ENCODE measurements at regions not wholly inside any gene's neighbourhood (a gene's known extent, or its start where the extent isn't known, plus 50 kb on each side); places are given as distances from the start of the nearest gene placed in this dataset.
A peak's percentile ranks its signal among the peaks of the same experiment; 100 is the strongest.

DNA sequence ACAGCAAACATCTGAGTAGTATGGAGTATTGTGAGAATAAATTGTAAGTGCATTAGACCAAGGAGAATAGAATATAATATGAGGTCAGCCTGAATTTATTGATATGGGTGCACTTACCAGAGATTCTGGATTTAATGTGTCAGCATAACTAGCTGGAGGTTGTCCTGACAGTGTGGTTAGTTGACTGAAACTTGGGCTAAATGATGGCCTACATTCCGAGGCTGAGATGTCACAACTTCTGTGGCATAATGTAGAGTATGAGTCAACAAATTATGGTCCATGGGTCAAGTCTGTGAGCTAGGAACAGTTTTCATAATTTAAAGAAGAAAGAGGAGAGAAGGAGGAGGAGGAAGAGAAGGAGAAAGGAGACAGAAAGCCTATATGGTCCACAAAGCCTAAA lies 127.6 kb downstream of the QPCT start:
- peak; percentile 28 for DNase-seq (ENCODE audit: low read depth)

DNA sequence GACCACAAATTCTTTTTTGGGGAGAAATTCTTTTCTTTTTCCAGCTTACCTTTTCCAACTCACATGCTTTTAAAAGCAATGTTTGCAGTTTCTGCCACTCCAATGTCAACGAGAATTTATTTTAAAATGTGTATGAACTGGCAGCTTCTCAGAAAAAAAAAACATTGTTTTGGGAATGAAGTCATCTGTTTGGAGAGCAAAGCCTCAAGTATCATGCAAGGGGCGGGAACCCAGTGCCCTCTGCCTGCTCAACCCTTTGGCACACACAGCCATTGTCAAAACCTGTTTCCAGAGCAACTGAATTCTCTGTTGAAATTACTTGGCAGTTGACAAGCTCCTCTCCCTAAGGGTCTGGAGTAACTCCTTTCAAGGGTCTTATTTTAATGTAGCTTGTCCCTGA lies 128.5 kb downstream of the QPCT start:
- DNase-seq (ENCODE audit: low read depth), result peak; percentile 74

DNA sequence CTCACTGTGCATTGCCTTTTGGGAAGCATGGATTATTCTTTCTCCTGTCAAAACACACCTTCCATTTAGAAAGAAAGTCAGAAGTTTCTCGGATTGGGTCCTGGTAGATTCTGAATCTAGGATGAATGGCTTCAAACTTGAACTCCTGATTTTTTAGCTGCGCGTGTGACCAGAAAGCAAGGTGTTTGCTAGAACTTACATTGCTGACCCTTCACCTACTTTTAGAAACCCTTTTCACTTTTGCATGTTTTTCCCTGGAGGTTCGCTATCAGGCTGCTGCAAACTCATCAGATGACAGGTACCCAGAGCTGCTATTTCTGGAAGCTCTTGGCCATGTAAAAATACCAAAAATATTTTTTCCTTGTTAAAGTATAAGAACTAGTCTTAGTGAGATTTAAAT lies 132.0 kb downstream of the QPCT start:
- no peak for DNase-seq (ENCODE audit: low read depth)

DNA sequence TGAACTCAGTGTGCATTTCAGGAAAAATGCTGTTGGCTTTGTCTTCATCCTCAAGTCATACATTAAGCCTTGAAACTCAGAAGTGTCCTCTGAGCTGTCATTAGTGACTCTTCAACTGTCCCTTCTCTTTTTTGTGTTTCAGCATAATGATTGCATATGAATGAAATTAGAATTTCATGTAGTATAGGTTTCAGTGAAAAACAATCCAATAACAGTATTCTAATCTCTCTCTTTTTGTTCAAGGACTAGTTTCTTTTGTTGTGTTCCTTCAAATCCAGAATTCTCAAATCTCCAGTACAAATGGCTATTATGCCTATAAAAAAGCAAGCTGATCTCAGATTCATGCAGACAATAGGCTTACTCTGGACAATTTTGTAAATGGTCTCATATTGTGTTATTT lies 133.5 kb downstream of the QPCT start:
- DNase-seq (ENCODE audit: low read depth), result no peak

DNA sequence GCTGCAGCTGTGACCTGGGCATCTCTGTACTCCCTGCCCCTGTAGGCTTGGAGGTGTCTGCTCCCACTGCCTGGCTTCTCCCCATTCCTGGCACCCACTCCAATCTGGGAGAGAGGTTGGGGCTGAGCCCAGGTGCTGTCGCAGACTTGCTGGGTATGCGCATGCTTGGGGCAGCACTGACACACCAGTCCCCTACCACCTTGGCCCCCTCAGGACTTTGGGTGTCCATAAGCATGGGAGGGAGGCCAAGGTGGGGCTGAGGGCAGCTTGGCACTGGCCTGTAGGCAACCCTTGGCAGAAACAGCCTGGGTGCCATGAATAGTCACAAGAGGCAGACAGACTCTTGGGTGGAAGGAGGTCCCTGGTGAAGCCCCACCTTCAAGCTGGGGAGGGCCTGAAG lies 136.8 kb downstream of the QPCT start:
- no peak for DNase-seq (ENCODE audit: low read depth)

DNA sequence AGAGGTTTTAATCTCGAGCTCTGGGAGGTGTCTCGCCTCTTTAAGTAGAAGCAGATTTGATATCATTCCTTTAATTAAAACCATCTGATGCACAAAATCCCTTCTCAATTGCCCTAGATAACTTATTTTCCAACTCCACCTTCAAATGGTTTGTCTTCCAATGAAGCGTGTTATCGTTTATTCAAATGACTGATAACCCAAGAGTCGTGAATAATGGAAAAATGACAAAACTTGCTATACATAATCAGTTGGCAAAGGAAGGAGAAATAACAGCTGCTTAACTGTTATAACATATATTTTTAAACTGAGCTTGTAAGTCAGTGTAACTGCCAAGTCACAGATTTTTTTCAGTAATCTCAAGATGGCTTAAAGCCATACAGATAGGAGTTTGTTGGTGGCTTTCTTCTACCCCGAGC lies 144.6 kb downstream of the QPCT start:
- DNase-seq (ENCODE audit: low read depth), result no peak

DNA sequence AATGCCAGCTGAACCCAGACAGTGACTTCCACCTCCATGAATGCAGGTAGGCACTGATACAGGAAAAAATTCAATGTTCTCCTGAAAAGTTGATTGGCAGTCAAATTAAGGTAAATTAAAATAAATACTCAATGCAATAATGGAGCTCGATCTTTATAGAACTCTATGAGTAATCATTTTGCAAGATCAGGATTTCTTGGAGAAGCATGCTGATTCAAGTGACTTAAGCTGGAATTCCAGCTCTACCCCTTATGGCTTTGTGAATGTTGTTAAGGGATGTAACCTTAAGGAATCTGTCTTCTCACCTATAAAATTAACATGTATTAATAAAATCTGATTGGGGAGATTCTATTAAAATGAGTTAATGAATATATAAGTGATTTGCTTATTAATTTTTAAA lies 145.1 kb downstream of the QPCT start:
- no peak for DNase-seq (ENCODE audit: low read depth)

DNA sequence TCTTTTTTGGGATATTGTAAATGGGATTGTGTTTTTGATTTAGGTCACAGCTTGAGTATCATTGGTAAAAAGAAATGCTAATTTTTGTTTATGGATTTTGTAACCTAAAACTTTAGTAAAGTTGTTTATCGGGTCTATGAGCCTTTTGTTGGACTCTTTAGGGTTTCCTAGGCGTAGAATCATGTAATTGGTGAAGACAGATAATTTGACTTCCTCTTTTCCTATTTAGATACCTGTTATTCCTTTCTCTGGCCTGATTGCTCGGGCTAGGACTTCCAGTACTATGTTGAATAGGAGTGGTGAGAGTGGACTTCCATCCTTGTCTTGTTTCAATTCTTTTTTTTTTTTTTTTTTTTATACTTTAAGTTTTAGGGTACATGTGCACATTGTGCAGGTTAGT lies 149.0 kb downstream of the QPCT start:
- DNase-seq (ENCODE audit: low read depth), result no peak

DNA sequence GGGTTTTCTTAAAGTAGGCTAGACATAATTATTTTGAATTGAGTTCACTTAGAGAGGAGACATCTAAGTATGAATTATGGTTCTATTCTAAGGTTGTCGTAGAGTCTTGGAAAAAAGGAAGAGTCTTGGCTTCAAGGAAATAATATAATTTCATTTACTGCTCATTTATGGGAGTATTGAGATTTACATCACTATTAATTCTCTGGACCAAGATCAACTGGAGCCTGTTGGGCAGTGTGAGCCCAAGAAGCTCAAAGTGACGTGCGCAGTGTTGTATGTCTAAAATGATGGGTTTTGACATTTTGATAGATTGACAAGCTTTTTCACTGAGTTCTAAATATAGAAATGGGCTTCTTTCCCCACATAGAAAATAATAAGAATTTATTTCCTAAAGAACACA lies 154.7 kb downstream of the QPCT start:
- DNase-seq (ENCODE audit: low read depth), result no peak

DNA sequence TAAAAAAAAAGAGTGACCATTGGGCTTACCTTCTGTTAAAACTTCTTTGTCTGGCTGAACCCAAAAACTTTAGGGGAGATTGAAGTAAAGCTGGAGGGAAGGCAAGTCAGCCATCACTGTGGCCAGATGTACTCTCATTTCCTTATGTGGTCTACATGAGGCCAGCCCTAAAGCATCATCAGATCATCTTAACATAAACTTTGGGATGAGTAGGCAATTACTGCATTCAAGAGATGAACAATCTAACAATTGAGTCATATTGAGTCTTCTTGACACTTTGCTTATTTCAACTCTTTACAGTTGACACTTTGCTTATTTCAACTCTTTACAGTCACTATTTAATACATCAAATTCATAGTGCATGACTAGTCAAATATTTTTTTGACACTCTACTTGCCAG lies 155.6 kb downstream of the QPCT start:
- DNase-seq (ENCODE audit: low read depth), result no peak

DNA sequence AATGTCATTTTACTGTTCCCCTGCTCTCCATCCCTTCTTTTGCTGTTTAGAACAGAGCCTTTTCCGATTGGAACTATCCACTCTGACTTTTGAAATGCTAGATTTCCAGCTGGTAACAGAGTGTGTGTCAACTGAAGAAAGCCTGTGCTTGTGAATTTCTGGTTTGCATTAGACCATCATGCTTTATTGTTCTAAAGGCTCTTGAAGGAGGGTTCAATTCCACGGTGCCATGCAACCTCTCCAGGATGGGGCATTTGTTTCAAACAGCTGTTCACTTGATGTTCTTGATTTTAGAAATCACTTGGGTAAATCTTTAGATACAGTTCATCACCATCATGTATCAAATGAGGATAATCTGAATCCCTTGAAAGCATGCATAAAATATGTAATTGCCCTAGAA lies 156.7 kb downstream of the QPCT start:
- no peak for DNase-seq (ENCODE audit: low read depth)

DNA sequence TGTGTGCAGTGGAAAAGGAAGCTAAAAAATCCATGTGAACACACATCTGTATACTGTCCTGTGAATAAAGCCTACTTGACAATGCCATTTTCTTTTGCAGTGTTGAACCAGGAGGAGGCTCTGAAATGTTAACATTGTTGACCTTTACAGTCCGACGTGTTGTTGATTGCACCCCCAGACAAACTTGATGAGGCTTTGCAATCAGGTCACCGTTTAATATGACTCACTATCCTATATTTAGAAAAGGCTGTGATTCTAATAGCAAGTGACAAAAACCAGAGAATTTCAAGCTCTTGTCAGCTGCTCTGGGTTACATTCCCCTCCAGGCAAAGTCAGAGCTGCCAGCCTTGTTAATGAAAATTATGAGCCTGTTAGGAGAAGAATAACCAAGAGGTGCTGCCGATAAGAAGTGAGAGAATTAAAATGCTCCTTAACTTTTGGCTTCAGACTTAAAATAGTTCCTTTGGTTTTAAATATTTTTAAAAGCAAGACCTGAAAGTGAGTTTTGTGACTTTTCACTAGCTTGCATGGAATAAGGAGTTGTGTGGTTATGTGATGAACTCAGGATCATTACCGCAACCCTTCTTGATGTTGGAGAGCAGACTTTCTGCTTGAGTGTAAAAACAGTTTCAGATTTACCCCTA lies 162.1 kb downstream of the QPCT start:
- no peak for DNase-seq (ENCODE audit: low read depth)

DNA sequence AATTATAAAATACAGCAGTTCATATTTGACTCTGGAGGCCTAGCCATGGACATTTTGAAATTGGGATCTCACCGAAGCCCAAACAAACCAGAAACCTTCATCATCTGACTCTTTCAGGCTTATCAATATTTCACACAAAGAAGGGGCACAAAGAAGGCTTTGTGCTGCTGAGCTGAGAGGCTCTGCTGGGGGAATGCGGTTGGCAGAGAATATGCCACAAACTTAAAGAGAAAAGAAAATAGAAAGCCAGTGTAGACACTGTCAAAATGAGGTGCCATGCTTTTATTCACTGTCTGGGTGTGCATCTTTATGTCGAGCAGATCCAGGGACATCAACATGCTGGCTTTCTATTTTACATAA lies 162.6 kb downstream of the QPCT start:
- no peak for DNase-seq (ENCODE audit: low read depth)

DNA sequence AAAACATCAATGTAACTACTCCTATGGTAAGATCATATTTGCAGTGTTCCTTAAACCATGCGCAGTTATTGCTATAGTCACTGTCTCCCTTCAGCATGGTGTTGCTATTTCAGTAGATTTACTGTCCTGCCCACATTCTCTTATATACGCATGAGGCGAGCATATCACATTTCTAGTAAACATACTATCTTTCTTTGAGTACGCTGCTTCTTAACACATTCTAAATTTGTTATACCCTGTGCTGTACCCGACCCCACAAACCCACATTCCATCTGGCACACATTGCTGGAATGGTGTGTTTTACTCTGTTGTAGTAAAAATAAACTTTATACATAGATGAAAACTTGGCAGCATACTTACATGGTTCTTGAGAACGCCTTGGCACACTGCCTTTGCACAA lies 163.3 kb downstream of the QPCT start:
- peak; percentile 10 for DNase-seq (ENCODE audit: low read depth)

DNA sequence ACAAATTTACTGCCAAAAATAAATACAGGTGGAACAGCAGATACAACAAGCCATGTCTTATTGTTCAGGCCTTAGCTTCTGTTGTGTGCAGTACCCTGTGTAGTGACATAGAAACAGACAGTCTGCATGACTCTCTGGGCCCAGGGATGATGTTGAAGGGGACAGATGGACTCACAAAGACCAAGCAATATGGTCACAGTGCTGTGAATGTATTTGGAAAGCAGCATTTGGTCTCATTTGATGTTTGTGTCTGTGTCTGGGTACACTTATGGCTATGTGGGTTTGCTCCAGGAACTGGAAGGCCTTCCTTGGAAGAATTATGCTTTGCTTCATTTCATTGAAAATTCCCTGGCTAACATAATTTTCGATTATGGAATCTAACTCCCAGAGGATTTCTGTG lies 158.5 kb downstream of the CDC42EP3 start:
- no peak for DNase-seq (ENCODE audit: low read depth)

DNA sequence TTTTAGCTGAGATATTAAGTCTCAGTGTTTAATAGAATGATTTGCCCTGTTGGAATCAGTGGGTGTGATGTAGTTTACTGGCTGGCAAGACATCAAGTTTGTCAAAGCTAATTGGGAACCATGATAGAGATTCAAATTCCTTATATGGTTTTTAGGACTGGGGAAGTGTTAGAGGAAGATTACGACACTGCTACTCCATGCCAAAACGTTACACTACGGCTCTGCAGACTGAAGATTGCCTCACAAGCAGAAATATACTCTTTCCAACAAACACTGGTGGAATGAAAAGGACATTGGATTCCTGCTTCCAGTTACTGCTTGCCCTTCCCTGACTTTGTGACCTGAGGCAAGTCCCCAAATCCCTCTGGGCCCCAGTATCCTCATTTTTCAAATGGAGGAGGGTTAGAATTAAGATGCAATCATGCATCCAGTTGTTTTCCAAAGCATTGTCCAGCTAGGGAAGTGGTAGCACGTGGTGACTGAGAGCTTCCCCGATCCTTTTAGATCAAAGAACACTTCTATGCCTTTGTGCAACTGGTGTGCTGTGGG lies 147.6 kb downstream of the CDC42EP3 start:
- DNase-seq (ENCODE audit: low read depth), result peak; percentile 80

DNA sequence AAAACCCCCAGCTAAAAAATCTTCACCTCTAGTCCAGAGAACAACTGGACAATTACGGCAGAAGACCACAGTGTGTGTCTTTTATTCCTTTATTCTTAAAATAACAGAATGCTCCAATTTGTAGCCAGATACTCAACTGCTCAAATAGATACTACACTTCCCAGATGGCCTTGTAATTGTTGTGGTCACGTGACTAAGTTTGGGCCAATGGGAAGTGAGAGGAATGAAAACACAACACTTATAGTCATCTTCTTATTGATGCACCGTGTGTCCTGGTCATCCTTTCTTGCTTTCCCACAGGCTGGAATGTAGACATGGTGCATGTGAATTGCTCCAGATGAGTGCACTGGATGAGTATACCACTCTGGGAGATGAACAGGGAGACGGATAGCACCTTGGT lies 145.1 kb downstream of the CDC42EP3 start:
- no peak for DNase-seq (ENCODE audit: low read depth)

DNA sequence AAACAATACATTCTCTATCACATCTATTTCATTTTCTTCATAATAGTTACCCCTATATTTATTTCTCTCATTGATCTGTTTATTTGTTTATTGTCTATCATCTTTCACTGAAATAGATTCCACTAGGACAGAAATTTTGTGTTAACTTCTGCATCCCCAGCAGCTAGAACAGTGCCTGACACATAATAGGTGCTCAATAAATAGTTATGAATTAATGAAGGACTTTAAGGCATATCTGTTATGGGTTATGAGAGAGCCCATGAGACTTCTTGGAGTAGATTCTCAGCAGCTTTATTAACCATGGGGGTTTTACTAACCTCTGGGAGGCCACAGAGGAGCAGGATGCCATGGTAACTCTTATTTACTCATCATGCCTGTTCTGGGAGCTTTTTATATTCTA lies 144.6 kb downstream of the CDC42EP3 start:
- no peak for DNase-seq (ENCODE audit: low read depth)

DNA sequence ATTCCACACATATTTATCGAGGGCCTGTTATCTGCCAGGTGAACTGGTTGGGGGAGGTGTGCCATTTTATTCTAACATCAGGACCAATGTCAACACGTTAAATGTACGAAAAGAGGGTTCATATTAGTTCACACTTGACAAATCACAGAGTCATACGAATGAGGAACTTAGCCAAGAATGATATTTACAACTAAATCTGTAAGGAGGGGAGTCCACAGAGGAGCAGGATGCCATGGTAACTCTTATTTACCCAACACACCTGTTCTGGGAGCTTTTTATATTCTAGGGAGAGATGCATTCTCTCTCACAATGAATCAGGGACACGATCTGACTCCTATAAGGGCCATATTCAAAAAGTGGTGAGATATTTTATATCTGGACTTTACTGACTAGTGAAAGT lies 144.1 kb downstream of the CDC42EP3 start:
- DNase-seq (ENCODE audit: low read depth), result no peak

DNA sequence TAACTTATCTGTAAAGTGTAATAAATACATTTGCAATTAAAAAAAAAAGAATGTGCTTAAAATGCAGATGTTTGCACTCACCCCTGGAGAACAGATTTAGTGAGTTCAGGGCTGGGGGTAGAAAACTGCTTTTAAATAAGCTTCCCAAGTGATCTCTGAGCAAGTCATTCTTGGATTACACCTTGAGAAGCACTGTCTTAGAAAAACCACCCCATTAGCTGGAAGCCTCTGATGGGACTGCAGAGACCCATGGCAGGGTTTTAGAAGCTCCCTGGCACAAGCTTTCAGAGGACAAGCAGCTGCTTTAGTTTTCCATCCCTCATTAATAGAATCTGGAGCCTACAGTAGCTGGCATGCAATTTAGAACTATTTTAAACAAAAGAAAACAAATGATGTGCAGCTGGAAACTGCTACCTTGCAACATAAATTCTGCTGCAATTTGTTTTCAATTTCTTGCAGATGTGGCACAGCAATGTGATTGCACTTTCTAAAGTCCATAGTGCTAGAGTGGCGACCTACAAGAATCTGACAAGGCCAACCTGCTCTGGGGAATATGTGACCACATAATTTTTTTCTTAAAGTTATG lies 141.5 kb downstream of the CDC42EP3 start:
- DNase-seq (ENCODE audit: low read depth), result peak; percentile 27

DNA sequence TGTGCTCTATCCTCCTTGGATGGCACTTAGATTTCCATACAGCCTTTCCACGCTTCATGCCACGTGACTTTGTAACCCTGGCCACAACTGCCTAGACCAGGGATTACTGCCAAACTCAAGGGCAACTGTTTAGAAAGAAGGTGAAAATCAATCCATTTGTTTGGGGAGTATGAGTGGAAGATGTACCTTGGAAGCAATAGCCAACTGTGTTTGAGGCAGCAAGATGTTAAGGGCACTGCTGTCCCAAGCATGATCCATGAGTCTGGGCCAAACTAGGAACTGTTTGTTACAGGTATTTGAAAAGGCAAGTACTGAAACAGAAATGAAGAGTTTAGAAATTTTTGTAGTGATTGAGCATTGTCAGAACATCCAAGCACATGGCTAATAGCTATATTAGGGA lies 138.9 kb downstream of the CDC42EP3 start:
- no peak for DNase-seq (ENCODE audit: low read depth)

DNA sequence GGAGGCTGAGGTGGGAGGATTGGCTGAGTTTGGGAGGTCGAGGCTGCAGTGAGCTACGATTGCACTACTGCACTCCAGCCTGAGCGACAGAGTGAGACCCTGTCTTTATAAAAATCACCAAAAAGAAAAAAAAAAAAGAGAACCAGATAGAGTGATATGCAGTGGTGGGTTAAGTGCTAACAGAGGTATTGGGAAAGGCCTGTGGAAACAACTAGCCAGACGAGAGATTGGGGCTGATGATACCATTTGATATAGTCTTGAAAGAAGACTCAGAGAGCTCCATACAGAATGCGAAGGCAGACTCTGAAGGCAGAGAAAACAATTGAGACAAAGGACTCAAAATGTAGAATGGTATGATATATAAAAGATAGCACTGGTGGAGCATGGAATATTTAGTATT lies 134.1 kb downstream of the CDC42EP3 start:
- DNase-seq (ENCODE audit: low read depth), result no peak

DNA sequence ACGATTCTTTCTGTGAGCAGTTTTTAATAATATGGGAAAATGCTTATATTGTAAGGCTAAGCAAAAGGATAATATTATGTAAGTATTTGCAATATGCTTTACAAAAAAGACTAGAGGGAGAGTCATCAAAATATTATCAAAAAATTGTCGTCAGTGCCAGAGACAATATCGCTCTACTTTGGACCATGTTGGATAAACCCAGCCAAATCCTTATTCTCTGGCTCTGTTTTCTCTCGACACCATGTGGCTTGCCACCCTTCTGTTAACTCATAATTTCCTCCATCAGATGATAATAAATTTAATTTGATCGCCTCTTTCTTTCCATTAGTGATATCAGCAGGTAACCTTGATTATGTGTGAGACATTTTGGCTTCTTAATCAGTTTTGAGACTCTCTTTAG lies 129.9 kb downstream of the CDC42EP3 start:
- no peak for DNase-seq (ENCODE audit: low read depth)

DNA sequence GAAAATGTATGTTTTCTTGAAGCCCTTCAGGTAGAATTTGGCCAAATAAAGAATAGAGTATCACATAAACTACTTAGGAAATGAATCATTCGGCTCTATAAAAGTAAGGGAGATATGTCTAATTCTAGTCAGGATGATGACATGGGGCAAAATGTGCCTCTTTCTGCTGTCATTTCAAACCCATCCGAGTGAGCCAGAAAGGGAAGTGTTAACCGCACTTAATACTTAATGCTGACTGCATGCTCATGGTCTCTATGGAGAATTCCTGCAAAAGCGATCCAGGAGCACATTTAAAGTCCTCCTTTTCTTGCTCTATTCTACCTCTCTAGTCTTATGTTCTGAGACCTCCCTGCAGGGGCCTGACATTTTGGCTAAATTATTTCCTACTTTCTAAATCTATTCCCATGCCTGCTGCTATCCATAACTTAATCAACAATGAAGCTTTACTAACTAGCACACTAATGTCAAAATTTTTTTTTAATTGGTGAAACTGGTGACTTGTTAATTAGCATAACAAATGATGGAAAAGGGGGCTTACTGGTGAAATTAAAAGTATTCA lies 127.4 kb downstream of the CDC42EP3 start:
- DNase-seq (ENCODE audit: low read depth), result no peak

Measured in fibroblast of the conjunctiva (primary cell).